Left lung (tissue), 4 donors: ENCODE measurements at regions not wholly inside any gene's neighbourhood (a gene's known extent, or its start where the extent isn't known, plus 50 kb on each side); places are given as distances from the start of the nearest gene placed in this dataset.

Experiments
- ATAC-seq: fragments of 200-7000 bp; cut with Tn5 transposase; one replicate; pipeline ENCODE4 v1.9.1; 2020; ENCODE audit warnings: moderate library complexity
- DNase-seq, 4 donors: peaks; one replicate each; pipeline ENCODE4 v3.0.0-alpha.2; 2013 to 2020
- H3K27ac ChIP-seq, 2 donors: fragments of 200-600 bp; sonication (generic) in 1 of 2; one replicate each; pipeline versions ENCODE4 v1.5.0 to v1.8.0; 2020 to 2021
- H3K27me3 ChIP-seq, 2 donors: fragments of 200-600 bp; sonication (generic) in 1 of 2; one replicate each; pipeline versions ENCODE4 v1.5.0 to v1.8.0; 2020 to 2021
- H3K36me3 ChIP-seq, 2 donors: fragments of 200-600 bp; sonication (generic) in 1 of 2; one replicate each; pipeline versions ENCODE4 v1.5.0 to v1.8.0; 2020 to 2021
- H3K4me1 ChIP-seq, 2 donors: fragments of 200-600 bp; one replicate each; pipeline ENCODE4 v1.8.0; 2021
- H3K4me3 ChIP-seq, 2 donors: fragments of 200-600 bp; sonication (generic) in 1 of 2; one replicate each; pipeline versions ENCODE4 v1.5.0 to v1.8.0; 2020 to 2021; ENCODE audit warnings: mild to moderate bottlenecking in 1 of 2
- H3K9me3 ChIP-seq, 2 donors: fragments of 200-600 bp; sonication (generic) in 1 of 2; one replicate each; pipeline versions ENCODE4 v1.5.0 to v1.8.0; 2020 to 2021
- intact Hi-C, 2 donors: fragments of 100-400 bp; cut with DNase I; formaldehyde crosslinking; loops; one replicate each; pipeline versions ENCODE4 v1.11.2 to v1.14.2; 2022
- TF ChIP-seq, protein P1 (sequence below), 2 donors: fragments of 200-600 bp; sonication (generic) in 1 of 2; IDR thresholded peaks; one replicate each; pipeline versions ENCODE4 v1.5.0 to v1.8.0; 2021; ENCODE audit warnings: antibody characterized with exemption in 2 of 2
- donor health status: DM: no; HTN: yes; CAD: no.
- donor health status: DM: no; HTN: no; CAD: no.

DNA sequence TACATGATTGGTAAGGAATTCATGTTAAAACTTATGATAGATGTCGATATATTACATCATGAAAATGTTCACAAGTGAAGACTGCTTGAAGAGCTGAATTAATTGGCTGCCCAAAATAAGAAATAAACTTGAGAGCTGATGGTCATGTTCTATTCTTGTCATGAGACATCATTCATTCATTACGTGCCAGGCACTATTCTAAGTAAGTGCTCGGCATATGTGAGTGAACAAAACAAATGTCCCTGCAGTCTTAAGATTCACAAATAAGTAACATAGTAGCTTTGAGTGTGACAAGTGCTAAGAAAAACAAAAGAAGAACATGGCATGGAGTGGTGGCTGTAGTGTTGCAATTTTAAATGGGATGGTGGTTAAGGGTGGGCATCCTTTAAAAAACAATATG lies 329.3 kb downstream of the SUCLA2 start:
- Histone ChIP-seq H3K27ac (peak overlapping the region in 1 of 2 donors; percentile 49), H3K4me3 (no peak overlapping the region), H3K9me3 (no peaks in the 10 kb centered on the region), H3K4me1 (no peaks in the 10 kb centered on the region), H3K36me3 (no peaks in the 10 kb centered on the region), H3K27me3 (no peaks in the 10 kb centered on the region)
- ATAC-seq (no peak), DNase-seq (no peak)
- TF ChIP-seq, protein P1, sequence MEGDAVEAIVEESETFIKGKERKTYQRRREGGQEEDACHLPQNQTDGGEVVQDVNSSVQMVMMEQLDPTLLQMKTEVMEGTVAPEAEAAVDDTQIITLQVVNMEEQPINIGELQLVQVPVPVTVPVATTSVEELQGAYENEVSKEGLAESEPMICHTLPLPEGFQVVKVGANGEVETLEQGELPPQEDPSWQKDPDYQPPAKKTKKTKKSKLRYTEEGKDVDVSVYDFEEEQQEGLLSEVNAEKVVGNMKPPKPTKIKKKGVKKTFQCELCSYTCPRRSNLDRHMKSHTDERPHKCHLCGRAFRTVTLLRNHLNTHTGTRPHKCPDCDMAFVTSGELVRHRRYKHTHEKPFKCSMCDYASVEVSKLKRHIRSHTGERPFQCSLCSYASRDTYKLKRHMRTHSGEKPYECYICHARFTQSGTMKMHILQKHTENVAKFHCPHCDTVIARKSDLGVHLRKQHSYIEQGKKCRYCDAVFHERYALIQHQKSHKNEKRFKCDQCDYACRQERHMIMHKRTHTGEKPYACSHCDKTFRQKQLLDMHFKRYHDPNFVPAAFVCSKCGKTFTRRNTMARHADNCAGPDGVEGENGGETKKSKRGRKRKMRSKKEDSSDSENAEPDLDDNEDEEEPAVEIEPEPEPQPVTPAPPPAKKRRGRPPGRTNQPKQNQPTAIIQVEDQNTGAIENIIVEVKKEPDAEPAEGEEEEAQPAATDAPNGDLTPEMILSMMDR (IDR thresholded peaks at IDR 0.05): no peak
- intact Hi-C loops: no loop called here

DNA sequence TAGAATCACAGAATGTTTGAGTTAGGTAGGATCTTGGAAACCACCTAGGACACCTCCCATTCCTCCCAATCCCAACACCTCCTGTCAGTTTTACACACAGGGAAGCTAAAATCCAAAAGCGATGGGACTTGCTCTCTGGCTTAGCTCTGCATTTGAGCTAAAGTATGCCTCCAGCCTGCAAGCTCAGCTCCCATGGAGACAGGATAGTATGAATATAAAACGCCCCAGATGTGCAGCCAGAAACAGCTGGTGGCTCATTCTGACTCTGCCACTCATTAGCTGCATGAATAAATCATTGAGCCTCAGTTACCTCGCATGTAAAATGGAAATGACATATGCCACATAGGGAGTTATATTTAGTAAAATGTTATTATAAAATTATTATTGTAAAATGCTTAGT lies 336.0 kb downstream of the SUCLA2 start:
- ATAC-seq (no peak), DNase-seq (no peak)
- Histone ChIP-seq H3K36me3 (no peaks in the 10 kb centered on the region), H3K9me3 (no peaks in the 10 kb centered on the region), H3K4me3 (no peak overlapping the region), H3K27me3 (no peaks in the 10 kb centered on the region), H3K4me1 (no peaks in the 10 kb centered on the region), H3K27ac (no peak overlapping the region)
- intact Hi-C loops: no loop called here
- TF ChIP-seq, protein P1 (IDR thresholded peaks at IDR 0.05): no peak

DNA sequence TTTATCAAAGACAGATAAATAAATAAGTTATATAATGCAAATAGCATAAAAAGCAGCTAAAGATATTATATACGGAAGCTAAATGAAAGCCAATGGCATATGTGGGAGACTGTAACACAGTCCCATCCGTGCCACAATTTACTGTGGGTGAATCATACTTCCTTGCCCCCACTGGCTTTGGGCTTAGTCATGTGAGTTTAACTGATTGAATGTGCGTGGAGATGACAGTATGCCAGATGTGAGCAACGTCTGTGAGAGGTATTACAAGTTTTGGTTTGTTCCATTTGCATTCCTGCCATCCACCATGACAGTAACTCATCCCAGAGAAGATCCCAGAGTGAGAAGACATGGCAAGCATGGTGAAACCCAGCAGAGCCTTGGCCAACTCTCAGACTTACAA lies 340.0 kb downstream of the SUCLA2 start:
- intact Hi-C loops: no loop called here
- H3K9me3 ChIP-seq: no peaks in the 10 kb centered on the region
- ATAC-seq: no peak

DNA sequence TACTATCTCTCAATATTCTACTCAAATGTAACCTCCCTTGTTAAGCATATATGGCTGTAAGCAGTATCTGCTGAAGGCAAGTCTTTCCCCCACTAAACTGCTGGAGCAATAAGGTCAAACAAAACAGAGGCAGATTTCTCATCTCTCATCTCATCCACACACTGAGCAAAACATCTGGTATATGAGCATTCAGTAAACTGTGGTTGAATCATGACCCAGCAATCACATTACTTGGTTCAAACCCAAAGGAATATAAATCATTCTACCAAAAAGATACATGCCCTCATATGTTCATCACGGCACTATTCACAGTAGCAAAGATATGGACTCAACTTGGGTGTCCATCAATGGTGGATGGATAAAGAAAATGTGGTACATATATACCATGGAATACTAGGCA lies 344.4 kb downstream of the SUCLA2 start:
- H3K27me3 ChIP-seq: no peaks in the 10 kb centered on the region
- TF ChIP-seq, protein P1 (IDR thresholded peaks at IDR 0.05): no peak
- no peak overlapping the region for H3K4me3 ChIP-seq
- no peaks in the 10 kb centered on the region for H3K36me3 ChIP-seq
- no peaks in the 10 kb centered on the region for H3K4me1 ChIP-seq
- H3K9me3 ChIP-seq: no peaks in the 10 kb centered on the region
- no peak overlapping the region for H3K27ac ChIP-seq
- DNase-seq (no peak), ATAC-seq (no peak)
- intact Hi-C loops: no loop called here

More for the DNA sequence above, 340.0 kb downstream of the SUCLA2 start:
- TF ChIP-seq, protein P1 (IDR thresholded peaks at IDR 0.05): no peak
- Histone ChIP-seq H3K27ac (no peak overlapping the region), H3K36me3 (no peaks in the 10 kb centered on the region), H3K4me1 (no peaks in the 10 kb centered on the region), H3K27me3 (no peaks in the 10 kb centered on the region), H3K4me3 (no peak overlapping the region)
- DNase-seq: no peak

DNA sequence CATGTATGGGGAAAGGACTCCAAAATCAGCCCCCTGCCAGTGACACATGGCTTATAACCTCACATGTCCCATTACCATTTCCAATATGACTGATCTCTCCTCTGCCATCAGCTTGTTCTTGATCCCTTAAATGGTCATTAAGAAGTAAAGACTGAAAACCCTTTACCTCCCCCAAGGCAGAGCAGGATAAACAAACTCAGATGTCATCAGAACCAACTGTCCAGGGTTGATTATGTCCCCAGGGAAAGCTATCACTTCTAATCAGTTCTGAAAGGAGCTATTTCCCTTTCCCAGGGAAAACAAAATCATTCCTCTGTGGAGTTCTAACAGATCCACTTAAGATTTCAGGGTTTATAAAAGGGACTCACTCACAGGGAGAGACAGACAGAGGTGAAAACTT lies 350.9 kb downstream of the SUCLA2 start:
- Histone ChIP-seq H3K27me3 (no peaks in the 10 kb centered on the region), H3K27ac (no peak overlapping the region), H3K9me3 (no peaks in the 10 kb centered on the region), H3K36me3 (no peaks in the 10 kb centered on the region), H3K4me1 (no peaks in the 10 kb centered on the region), H3K4me3 (no peak overlapping the region)
- no peak for DNase-seq
- TF ChIP-seq, protein P1 (IDR thresholded peaks at IDR 0.05): no peak
- ATAC-seq: no peak
- intact Hi-C loops: no loop called here
